ENCODE measurements at regions not wholly inside any gene's neighbourhood (a gene's known extent, or its start where the extent isn't known, plus 50 kb on each side); places are given as distances from the start of the nearest gene placed in this dataset.

DNA sequence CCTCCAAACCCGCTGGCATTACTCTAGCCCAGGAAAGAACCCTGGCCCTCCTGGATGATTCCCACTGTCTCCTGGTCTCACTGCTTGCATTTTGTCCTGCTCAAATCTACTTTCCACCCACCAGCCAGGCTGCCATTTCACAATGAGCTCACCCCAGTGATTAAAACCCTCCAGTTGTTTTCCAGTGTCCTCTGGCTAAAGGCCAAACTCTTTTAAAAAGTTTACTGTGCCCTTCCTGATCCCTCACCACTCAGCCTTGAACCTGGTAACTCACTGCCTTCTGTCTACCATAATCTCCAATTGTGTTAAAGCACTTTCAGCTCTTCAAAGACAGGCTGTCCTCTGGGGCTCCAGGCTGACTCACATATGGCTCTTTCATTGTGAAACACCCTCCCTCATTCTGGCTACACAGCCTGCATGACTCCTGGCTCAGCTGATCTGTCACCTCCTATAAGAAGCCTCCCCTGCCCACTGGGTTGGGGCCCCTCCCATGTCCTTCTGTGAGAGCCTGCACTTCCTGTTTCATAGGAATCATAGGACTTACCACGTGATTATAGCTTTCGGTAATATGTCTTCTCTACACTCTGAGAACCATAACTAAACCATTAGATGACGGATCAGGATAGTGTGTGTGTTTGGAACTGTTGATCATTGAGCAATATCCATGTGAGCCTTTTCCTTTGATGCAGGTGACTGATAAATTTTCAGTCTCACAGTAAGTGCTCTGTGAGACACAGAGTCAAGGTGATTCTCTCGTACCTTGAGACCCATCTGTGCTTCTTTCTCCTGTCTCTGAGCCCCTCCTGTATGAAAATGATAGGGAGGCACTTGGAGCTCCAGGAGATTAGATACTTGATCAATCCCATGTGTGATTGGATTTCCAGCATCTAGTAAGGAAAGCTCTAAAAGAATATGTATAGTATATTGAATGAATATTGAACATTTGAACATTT is 590.8 kb upstream of the ID2 start (continued):
- TF ChIP-seq, protein P1, sequence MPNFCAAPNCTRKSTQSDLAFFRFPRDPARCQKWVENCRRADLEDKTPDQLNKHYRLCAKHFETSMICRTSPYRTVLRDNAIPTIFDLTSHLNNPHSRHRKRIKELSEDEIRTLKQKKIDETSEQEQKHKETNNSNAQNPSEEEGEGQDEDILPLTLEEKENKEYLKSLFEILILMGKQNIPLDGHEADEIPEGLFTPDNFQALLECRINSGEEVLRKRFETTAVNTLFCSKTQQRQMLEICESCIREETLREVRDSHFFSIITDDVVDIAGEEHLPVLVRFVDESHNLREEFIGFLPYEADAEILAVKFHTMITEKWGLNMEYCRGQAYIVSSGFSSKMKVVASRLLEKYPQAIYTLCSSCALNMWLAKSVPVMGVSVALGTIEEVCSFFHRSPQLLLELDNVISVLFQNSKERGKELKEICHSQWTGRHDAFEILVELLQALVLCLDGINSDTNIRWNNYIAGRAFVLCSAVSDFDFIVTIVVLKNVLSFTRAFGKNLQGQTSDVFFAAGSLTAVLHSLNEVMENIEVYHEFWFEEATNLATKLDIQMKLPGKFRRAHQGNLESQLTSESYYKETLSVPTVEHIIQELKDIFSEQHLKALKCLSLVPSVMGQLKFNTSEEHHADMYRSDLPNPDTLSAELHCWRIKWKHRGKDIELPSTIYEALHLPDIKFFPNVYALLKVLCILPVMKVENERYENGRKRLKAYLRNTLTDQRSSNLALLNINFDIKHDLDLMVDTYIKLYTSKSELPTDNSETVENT (CRISPR knock-in tag; IDR thresholded peaks at IDR 0.05): no peak
- TF ChIP-seq L3MBTL2 (IDR thresholded peaks at IDR 0.05) (peak; percentile 46; the same call in 1 of the 2 replicates), GATA2 (CRISPR knock-in tag; IDR thresholded peaks at IDR 0.05) (no peak), FOXA3 (CRISPR knock-in tag; conservative IDR thresholded peaks at IDR 0.05 in 1 of 2, IDR thresholded peaks at IDR 0.05 in 1 of 2) (no peak), RAD51 (IDR thresholded peaks at IDR 0.05; ENCODE audit: borderline replicate concordance, low read depth) (peak; percentile 72), ZBTB17 (CRISPR knock-in tag; IDR thresholded peaks at IDR 0.05) (no peak), SRF (CRISPR knock-in tag; IDR thresholded peaks at IDR 0.05) (peak in 1 of 2 experiments; percentile 27; a peak in 1 of 4 replicates), CEBPB (tag; IDR thresholded peaks at IDR 0.05) (peak; percentile 41), TOE1 (IDR thresholded peaks at IDR 0.05; ENCODE audit: borderline replicate concordance) (peak; percentile 52; the same call in 1 of the 2 replicates), TOE1 (CRISPR knock-in tag; IDR thresholded peaks at IDR 0.05; ENCODE audit: borderline replicate concordance, low read depth) (no peak)
- TF ChIP-seq, protein P2, sequence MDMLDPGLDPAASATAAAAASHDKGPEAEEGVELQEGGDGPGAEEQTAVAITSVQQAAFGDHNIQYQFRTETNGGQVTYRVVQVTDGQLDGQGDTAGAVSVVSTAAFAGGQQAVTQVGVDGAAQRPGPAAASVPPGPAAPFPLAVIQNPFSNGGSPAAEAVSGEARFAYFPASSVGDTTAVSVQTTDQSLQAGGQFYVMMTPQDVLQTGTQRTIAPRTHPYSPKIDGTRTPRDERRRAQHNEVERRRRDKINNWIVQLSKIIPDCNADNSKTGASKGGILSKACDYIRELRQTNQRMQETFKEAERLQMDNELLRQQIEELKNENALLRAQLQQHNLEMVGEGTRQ (CRISPR knock-in tag; IDR thresholded peaks at IDR 0.05): peak; percentile 70
- TF ChIP-seq, protein P3, sequence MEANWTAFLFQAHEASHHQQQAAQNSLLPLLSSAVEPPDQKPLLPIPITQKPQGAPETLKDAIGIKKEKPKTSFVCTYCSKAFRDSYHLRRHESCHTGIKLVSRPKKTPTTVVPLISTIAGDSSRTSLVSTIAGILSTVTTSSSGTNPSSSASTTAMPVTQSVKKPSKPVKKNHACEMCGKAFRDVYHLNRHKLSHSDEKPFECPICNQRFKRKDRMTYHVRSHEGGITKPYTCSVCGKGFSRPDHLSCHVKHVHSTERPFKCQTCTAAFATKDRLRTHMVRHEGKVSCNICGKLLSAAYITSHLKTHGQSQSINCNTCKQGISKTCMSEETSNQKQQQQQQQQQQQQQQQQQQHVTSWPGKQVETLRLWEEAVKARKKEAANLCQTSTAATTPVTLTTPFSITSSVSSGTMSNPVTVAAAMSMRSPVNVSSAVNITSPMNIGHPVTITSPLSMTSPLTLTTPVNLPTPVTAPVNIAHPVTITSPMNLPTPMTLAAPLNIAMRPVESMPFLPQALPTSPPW (CRISPR knock-in tag; IDR thresholded peaks at IDR 0.05): peak; percentile 73

Measured in K562 (cell line).